Thyroid gland (tissue), 4 donors: ENCODE measurements at regions not wholly inside any gene's neighbourhood (a gene's known extent, or its start where the extent isn't known, plus 50 kb on each side); places are given as distances from the start of the nearest gene placed in this dataset.

ENCODE experiments used
- DNase-seq, 2 donors: peaks; one replicate each; pipeline ENCODE4 v3.0.0-alpha.2; 2019
- H3K27ac ChIP-seq, 3 donors: fragments of 200-600 bp; sonication (generic); 1 replicate in 2 of 3; 2 replicates in 1 of 3; pipeline ENCODE4 v1.5.1; 2016 to 2019; ENCODE audit warnings: mild to moderate bottlenecking in 1 of 3, moderate library complexity in 1 of 3
- H3K27me3 ChIP-seq: fragments of 200-600 bp; sonication (generic); one replicate; pipeline ENCODE4 v1.5.1; 2019
- H3K36me3 ChIP-seq, 2 donors: fragments of 200-600 bp; sonication (generic); one replicate each; pipeline ENCODE4 v1.5.1; 2016 to 2019
- H3K4me1 ChIP-seq, 2 donors: fragments of 200-600 bp; sonication (generic); one replicate each; pipeline ENCODE4 v1.5.1; 2017 to 2019
- H3K4me3 ChIP-seq, 3 donors: fragments of 200-600 bp; sonication (generic); replicated peaks in 1 of 3; 1 replicate in 2 of 3; 2 replicates in 1 of 3; pipeline ENCODE4 v1.5.1; 2016; ENCODE audit warnings: mild to moderate bottlenecking in 1 of 3
- H3K9me3 ChIP-seq: fragments of 200-600 bp; sonication (generic); one replicate; pipeline ENCODE4 v1.5.1; 2017
- POLR2A ChIP-seq, 2 donors: fragments of 450-650 bp; IDR thresholded peaks; one replicate each; pipeline ENCODE4 v1.6.1; 2017; ENCODE audit warnings: antibody characterized with exemption in 2 of 2, mild to moderate bottlenecking in 2 of 2, moderate library complexity in 1 of 2
- WGBS, 2 donors: methylation state at CpG; one replicate each; pipeline ENCODE4 v1.1.5; 2017; 5-methylcytosine and 5-hydroxymethylcytosine counted together
- intact Hi-C: fragments of 100-400 bp; cut with DNase I; formaldehyde crosslinking; loops from one replicate; pipeline ENCODE4 v1.15.1; 2023
- TF ChIP-seq, protein P1 (sequence below), 6 experiments: fragments of 200-600 bp in 3 of 6; fragments of 450-650 bp in 3 of 6; sonication (generic) in 3 of 6; IDR thresholded peaks; one replicate each; pipeline ENCODE4 v1.5.1; 2016 to 2019; ENCODE audit warnings: antibody characterized with exemption in 6 of 6, mild to moderate bottlenecking in 2 of 6, inconsistent platforms in 1 of 6, moderate library complexity in 1 of 6

GRCh38 chr1:164017239-164017638 is 541.7 kb upstream of the PBX1 start:
- TF ChIP-seq POLR2A (IDR thresholded peaks at IDR 0.05), result no peak
- TF ChIP-seq, protein P1, sequence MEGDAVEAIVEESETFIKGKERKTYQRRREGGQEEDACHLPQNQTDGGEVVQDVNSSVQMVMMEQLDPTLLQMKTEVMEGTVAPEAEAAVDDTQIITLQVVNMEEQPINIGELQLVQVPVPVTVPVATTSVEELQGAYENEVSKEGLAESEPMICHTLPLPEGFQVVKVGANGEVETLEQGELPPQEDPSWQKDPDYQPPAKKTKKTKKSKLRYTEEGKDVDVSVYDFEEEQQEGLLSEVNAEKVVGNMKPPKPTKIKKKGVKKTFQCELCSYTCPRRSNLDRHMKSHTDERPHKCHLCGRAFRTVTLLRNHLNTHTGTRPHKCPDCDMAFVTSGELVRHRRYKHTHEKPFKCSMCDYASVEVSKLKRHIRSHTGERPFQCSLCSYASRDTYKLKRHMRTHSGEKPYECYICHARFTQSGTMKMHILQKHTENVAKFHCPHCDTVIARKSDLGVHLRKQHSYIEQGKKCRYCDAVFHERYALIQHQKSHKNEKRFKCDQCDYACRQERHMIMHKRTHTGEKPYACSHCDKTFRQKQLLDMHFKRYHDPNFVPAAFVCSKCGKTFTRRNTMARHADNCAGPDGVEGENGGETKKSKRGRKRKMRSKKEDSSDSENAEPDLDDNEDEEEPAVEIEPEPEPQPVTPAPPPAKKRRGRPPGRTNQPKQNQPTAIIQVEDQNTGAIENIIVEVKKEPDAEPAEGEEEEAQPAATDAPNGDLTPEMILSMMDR (IDR thresholded peaks at IDR 0.05), result no peak
- Histone ChIP-seq H3K4me3 (no peak overlapping the region), H3K27ac (no peak overlapping the region), H3K9me3 (no peaks in the 10 kb centered on the region), H3K27me3 (no peaks in the 10 kb centered on the region), H3K4me1 (no peaks in the 10 kb centered on the region), H3K36me3 (no peaks in the 10 kb centered on the region)
- no peak for DNase-seq
- 90 to 100% methylated on average over 1 of the region's 1 CpG for WGBS, 2 donors
- intact Hi-C loops, result no loop called here

GRCh38 chr1:164020391-164020790 is 538.6 kb upstream of the PBX1 start:
- H3K36me3 ChIP-seq, result no peaks in the 10 kb centered on the region
- no peak for TF ChIP-seq POLR2A (IDR thresholded peaks at IDR 0.05)
- TF ChIP-seq, protein P1 (IDR thresholded peaks at IDR 0.05), result no peak
- no peaks in the 10 kb centered on the region for H3K27me3 ChIP-seq
- H3K27ac ChIP-seq, result no peak overlapping the region
- DNase-seq, result no peak
- 64 to 70% methylated on average over 2 of the region's 2 CpGs for WGBS, 2 donors
- H3K4me1 ChIP-seq, result no peaks in the 10 kb centered on the region
- no peak overlapping the region for H3K4me3 ChIP-seq
- intact Hi-C loops, result no loop called here
- H3K9me3 ChIP-seq, result no peaks in the 10 kb centered on the region

GRCh38 chr1:164021813-164022212 is 537.2 kb upstream of the PBX1 start:
- Histone ChIP-seq H3K4me3 (no peak overlapping the region), H3K4me1 (no peaks in the 10 kb centered on the region), H3K36me3 (no peaks in the 10 kb centered on the region), H3K9me3 (no peaks in the 10 kb centered on the region), H3K27me3 (no peaks in the 10 kb centered on the region), H3K27ac (no peak overlapping the region)
- TF ChIP-seq, protein P1 (IDR thresholded peaks at IDR 0.05), result no peak
- no peak for TF ChIP-seq POLR2A (IDR thresholded peaks at IDR 0.05)
- WGBS, 2 donors, result 84 to 88% methylated on average over 1 of the region's 1 CpG
- intact Hi-C loops, result no loop called here
- DNase-seq, result no peak

GRCh38 chr1:164033782-164034181 is 525.2 kb upstream of the PBX1 start:
- intact Hi-C loops, result no loop called here
- Histone ChIP-seq H3K4me3 (no peak overlapping the region), H3K27me3 (no peaks in the 10 kb centered on the region), H3K4me1 (no peaks in the 10 kb centered on the region), H3K9me3 (no peaks in the 10 kb centered on the region), H3K27ac (no peak overlapping the region), H3K36me3 (no peaks in the 10 kb centered on the region)
- WGBS, 2 donors, result 31 to 49% methylated on average over 1 of the region's 1 CpG
- no peak for DNase-seq
- TF ChIP-seq POLR2A (IDR thresholded peaks at IDR 0.05), result no peak
- TF ChIP-seq, protein P1 (IDR thresholded peaks at IDR 0.05), result no peak

GRCh38 chr1:164040754-164041153 is 518.2 kb upstream of the PBX1 start:
- Histone ChIP-seq H3K27ac (no peak overlapping the region), H3K9me3 (no peaks in the 10 kb centered on the region), H3K27me3 (no peaks in the 10 kb centered on the region), H3K4me3 (no peak overlapping the region), H3K36me3 (no peaks in the 10 kb centered on the region), H3K4me1 (no peaks in the 10 kb centered on the region)
- TF ChIP-seq, protein P1 (IDR thresholded peaks at IDR 0.05), result no peak
- TF ChIP-seq POLR2A (IDR thresholded peaks at IDR 0.05), result no peak
- DNase-seq, result no peak
- WGBS, 2 donors, result 89 to 90% methylated on average over 1 of the region's 1 CpG
- intact Hi-C loops, result no loop called here
